ENCODE measurements at regions not wholly inside any gene's neighbourhood (a gene's known extent, or its start where the extent isn't known, plus 50 kb on each side); places are given as distances from the start of the nearest gene placed in this dataset.

- H3K27ac ChIP-seq (ENCODE audit: low read depth, low read length, poor library complexity, severe bottlenecking) = no peak overlapping the region
- no peaks in the 10 kb centered on the region for H3K36me3 ChIP-seq (ENCODE audit: insufficient read depth, low read length, poor library complexity, severe bottlenecking)
- CTCF ChIA-PET = no interaction called here
- no peaks in the 10 kb centered on the region for H3K27me3 ChIP-seq (replicated peaks; ENCODE audit: insufficient read depth, low read depth, low read length, poor library complexity)
- no peak overlapping the region for H3K4me3 ChIP-seq (ENCODE audit: low read depth, low read length, poor library complexity, severe bottlenecking)
- intact Hi-C loops (cut with micrococcal nuclease; ENCODE audit: unreplicated experiment) = no loop called here
- no peaks in the 10 kb centered on the region for H3K4me1 ChIP-seq (ENCODE audit: insufficient read depth, low read length, poor library complexity, severe bottlenecking)
- DNase-seq (ENCODE audit: low spot score) = no peak
- no peak for TF ChIP-seq EZH2 (IDR thresholded peaks at IDR 0.05; ENCODE audit: borderline replicate concordance, low read depth, low read length, poor library complexity, severe bottlenecking)
- TF ChIP-seq CTCF (conservative IDR thresholded peaks at IDR 0.05; ENCODE audit: low read depth, low read length) = no peak
- no TSS peak for BruUV-seq (replicated peaks)
- POLR2A ChIA-PET (ENCODE audit: low non-redundant PET) = no interaction called here
- no peaks in the 10 kb centered on the region for H3K9me3 ChIP-seq (ENCODE audit: low read depth, low read length, poor library complexity, severe bottlenecking)
Measured at GRCh38 chr21:27068811-27069210, 101.9 kb upstream of the ADAMTS5 start.

DNA sequence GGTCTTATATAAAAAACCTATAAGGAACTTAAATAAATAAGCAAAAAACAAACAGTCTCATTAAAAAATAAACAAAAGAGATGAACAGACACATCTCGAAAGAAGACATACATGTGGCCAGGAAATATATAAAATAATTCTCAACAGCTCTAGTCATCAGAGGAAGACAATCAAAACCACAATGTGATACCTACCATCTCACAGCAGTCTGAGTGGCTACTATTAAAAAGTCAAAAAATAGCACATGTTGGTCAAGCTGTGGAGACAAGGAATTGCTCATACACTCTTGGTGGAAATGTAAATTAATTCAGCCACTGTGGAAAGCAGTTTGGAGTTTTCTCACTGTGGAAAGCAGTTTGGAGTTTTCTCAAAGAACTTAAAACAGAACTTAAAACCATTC is 100.3 kb upstream of the ADAMTS5 start:
- Histone ChIP-seq H3K27me3 (replicated peaks; ENCODE audit: insufficient read depth, low read depth, low read length, poor library complexity) (no peaks in the 10 kb centered on the region), H3K36me3 (ENCODE audit: insufficient read depth, low read length, poor library complexity, severe bottlenecking) (no peaks in the 10 kb centered on the region), H3K27ac (ENCODE audit: low read depth, low read length, poor library complexity, severe bottlenecking) (no peak overlapping the region), H3K4me1 (ENCODE audit: insufficient read depth, low read length, poor library complexity, severe bottlenecking) (no peaks in the 10 kb centered on the region), H3K9me3 (ENCODE audit: low read depth, low read length, poor library complexity, severe bottlenecking) (no peaks in the 10 kb centered on the region), H3K4me3 (ENCODE audit: low read depth, low read length, poor library complexity, severe bottlenecking) (no peak overlapping the region)
- TF ChIP-seq EZH2 (IDR thresholded peaks at IDR 0.05; ENCODE audit: borderline replicate concordance, low read depth, low read length, poor library complexity, severe bottlenecking) (no peak), CTCF (conservative IDR thresholded peaks at IDR 0.05; ENCODE audit: low read depth, low read length) (no peak)
- intact Hi-C loops (cut with micrococcal nuclease; ENCODE audit: unreplicated experiment) = no loop called here
- ChIA-PET POLR2A (ENCODE audit: low non-redundant PET) (no interaction called here), CTCF (no interaction called here)
- no TSS peak for BruUV-seq (replicated peaks)
- no peak for DNase-seq (ENCODE audit: low spot score)

DNA sequence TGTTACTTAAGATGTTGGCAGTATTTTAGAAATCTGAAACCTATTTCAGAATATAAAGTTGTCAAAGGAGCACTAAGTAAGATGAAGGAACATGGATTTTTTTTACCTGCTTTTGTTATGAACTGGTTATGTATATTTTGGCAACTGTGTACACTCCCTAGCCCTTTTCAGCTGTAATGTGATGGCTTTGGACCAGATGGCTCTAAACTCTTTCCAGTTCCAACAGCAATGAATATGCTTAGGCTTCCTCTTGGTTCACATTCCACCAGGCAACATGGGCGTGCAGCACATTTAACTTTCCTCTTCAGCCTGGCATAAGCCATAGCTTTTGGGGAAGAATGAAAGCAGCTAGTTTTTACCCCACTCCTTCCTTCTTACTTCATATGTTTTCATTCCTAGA is 95.6 kb upstream of the ADAMTS5 start:
- TF ChIP-seq CTCF (conservative IDR thresholded peaks at IDR 0.05; ENCODE audit: low read depth, low read length) (no peak), EZH2 (IDR thresholded peaks at IDR 0.05; ENCODE audit: borderline replicate concordance, low read depth, low read length, poor library complexity, severe bottlenecking) (no peak)
- no TSS peak for BruUV-seq (replicated peaks)
- Histone ChIP-seq H3K4me1 (ENCODE audit: insufficient read depth, low read length, poor library complexity, severe bottlenecking) (no peaks in the 10 kb centered on the region), H3K27ac (ENCODE audit: low read depth, low read length, poor library complexity, severe bottlenecking) (no peak overlapping the region), H3K4me3 (ENCODE audit: low read depth, low read length, poor library complexity, severe bottlenecking) (no peak overlapping the region), H3K27me3 (replicated peaks; ENCODE audit: insufficient read depth, low read depth, low read length, poor library complexity) (no peaks in the 10 kb centered on the region), H3K9me3 (ENCODE audit: low read depth, low read length, poor library complexity, severe bottlenecking) (no peaks in the 10 kb centered on the region), H3K36me3 (ENCODE audit: insufficient read depth, low read length, poor library complexity, severe bottlenecking) (no peaks in the 10 kb centered on the region)
- CTCF ChIA-PET = no interaction called here
- intact Hi-C loops (cut with micrococcal nuclease; ENCODE audit: unreplicated experiment) = no loop called here
- DNase-seq (ENCODE audit: low spot score) = no peak
- POLR2A ChIA-PET (ENCODE audit: low non-redundant PET) = no interaction called here

All from A673 (cell line).